ENCODE measurements at regions not wholly inside any gene's neighbourhood (a gene's known extent, or its start where the extent isn't known, plus 50 kb on each side); places are given as distances from the start of the nearest gene placed in this dataset.

DNA sequence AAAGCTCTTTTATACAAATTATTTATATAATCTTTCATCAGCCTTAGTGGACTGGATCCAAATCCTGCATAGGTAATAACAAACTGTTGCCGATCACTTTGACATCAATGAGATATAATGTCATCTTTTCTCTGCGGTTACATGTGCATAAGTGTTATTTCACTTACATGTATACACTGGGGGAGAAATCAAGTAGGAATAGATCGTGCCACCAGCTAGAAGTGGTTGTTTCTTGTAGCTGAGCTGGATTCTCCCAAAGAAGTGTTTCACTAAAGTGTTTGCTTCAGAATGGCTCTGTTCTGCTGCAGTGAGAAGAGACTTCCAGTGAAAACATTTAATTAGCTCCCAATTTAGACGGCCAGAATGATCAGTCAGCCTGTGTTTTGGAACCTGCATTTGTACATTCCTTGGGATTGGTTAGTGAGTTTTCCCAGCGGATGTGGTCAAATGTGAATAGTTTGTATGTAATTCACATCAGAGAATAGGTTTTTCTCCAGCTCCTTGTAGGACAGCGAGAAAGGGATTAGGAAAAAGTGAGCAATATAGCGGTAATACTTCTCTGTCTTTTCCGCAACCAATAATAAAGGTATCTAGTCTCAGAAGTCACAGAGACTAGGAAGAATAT lies 163.1 kb upstream of the CCN2 start:
- H3K79me2 ChIP-seq (ENCODE audit: insufficient read depth, low read length), result no peaks in the 10 kb centered on the region
- BruUV-seq (replicated peaks), result no TSS peak
- no peak overlapping the region for H3K9ac ChIP-seq (ENCODE audit: low read length)
- TF ChIP-seq ZFX (IDR thresholded peaks at IDR 0.05), result no peak
- no peak for TF ChIP-seq POLR2AphosphoS5 (IDR thresholded peaks at IDR 0.05; ENCODE audit: low read depth, low read length)
- TF ChIP-seq ELF1 (IDR thresholded peaks at IDR 0.05; ENCODE audit: borderline replicate concordance, low read depth), result no peak
- no peak for TF ChIP-seq EGR1 (IDR thresholded peaks at IDR 0.05; ENCODE audit: low read depth)
- TF ChIP-seq, protein P1, sequence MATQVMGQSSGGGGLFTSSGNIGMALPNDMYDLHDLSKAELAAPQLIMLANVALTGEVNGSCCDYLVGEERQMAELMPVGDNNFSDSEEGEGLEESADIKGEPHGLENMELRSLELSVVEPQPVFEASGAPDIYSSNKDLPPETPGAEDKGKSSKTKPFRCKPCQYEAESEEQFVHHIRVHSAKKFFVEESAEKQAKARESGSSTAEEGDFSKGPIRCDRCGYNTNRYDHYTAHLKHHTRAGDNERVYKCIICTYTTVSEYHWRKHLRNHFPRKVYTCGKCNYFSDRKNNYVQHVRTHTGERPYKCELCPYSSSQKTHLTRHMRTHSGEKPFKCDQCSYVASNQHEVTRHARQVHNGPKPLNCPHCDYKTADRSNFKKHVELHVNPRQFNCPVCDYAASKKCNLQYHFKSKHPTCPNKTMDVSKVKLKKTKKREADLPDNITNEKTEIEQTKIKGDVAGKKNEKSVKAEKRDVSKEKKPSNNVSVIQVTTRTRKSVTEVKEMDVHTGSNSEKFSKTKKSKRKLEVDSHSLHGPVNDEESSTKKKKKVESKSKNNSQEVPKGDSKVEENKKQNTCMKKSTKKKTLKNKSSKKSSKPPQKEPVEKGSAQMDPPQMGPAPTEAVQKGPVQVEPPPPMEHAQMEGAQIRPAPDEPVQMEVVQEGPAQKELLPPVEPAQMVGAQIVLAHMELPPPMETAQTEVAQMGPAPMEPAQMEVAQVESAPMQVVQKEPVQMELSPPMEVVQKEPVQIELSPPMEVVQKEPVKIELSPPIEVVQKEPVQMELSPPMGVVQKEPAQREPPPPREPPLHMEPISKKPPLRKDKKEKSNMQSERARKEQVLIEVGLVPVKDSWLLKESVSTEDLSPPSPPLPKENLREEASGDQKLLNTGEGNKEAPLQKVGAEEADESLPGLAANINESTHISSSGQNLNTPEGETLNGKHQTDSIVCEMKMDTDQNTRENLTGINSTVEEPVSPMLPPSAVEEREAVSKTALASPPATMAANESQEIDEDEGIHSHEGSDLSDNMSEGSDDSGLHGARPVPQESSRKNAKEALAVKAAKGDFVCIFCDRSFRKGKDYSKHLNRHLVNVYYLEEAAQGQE (IDR thresholded peaks at IDR 0.05; ENCODE audit: low read depth), result no peak
- TF ChIP-seq EZH2 (IDR thresholded peaks at IDR 0.05), result no peak
- TF ChIP-seq, protein P2, sequence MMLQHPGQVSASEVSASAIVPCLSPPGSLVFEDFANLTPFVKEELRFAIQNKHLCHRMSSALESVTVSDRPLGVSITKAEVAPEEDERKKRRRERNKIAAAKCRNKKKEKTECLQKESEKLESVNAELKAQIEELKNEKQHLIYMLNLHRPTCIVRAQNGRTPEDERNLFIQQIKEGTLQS (IDR thresholded peaks at IDR 0.05), result no peak
- TF ChIP-seq SP1 (IDR thresholded peaks at IDR 0.05; ENCODE audit: low read depth), result no peak
- no peak for TF ChIP-seq SIN3A (IDR thresholded peaks at IDR 0.05; ENCODE audit: low read depth)
- no peak for TF ChIP-seq JUND (IDR thresholded peaks at IDR 0.05)
- no peak for TF ChIP-seq ZNF274 (IDR thresholded peaks at IDR 0.05; ENCODE audit: low read depth, low read length)
- TF ChIP-seq TCF7L2 (IDR thresholded peaks at IDR 0.05; ENCODE audit: borderline replicate concordance, extremely low read depth, insufficient read depth, insufficient read length), result no peak
- TF ChIP-seq, protein P3, sequence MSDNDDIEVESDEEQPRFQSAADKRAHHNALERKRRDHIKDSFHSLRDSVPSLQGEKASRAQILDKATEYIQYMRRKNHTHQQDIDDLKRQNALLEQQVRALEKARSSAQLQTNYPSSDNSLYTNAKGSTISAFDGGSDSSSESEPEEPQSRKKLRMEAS (IDR thresholded peaks at IDR 0.05), result no peak
- TF ChIP-seq, protein P4, sequence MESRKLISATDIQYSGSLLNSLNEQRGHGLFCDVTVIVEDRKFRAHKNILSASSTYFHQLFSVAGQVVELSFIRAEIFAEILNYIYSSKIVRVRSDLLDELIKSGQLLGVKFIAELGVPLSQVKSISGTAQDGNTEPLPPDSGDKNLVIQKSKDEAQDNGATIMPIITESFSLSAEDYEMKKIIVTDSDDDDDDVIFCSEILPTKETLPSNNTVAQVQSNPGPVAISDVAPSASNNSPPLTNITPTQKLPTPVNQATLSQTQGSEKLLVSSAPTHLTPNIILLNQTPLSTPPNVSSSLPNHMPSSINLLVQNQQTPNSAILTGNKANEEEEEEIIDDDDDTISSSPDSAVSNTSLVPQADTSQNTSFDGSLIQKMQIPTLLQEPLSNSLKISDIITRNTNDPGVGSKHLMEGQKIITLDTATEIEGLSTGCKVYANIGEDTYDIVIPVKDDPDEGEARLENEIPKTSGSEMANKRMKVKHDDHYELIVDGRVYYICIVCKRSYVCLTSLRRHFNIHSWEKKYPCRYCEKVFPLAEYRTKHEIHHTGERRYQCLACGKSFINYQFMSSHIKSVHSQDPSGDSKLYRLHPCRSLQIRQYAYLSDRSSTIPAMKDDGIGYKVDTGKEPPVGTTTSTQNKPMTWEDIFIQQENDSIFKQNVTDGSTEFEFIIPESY (IDR thresholded peaks at IDR 0.05; ENCODE audit: extremely low read depth, insufficient replicate concordance, low read length), result no peak
- no peak for TF ChIP-seq CEBPB (IDR thresholded peaks at IDR 0.05; ENCODE audit: low read depth)
- H3K27ac ChIP-seq (ENCODE audit: low read depth, low read length), result no peak overlapping the region
- H3K4me3 ChIP-seq (replicated peaks in 1 of 2; ENCODE audit: low read depth in 1 of 2, low read length in 2 of 2), result no peak overlapping the region
- H4K20me1 ChIP-seq (ENCODE audit: insufficient read depth), result no peaks in the 10 kb centered on the region
- no peaks in the 10 kb centered on the region for H3K36me3 ChIP-seq (ENCODE audit: control insufficient read depth in 1 of 2, insufficient read depth in 2 of 2, low read length in 2 of 2)
- H3K4me1 ChIP-seq (ENCODE audit: control insufficient read depth in 1 of 2, insufficient read depth in 2 of 2, low read length in 2 of 2), result no peaks in the 10 kb centered on the region
- no peaks in the 10 kb centered on the region for H3K9me2 ChIP-seq (ENCODE audit: insufficient read depth)
- no peak for DNase-seq (ENCODE audit: low read depth, low spot score)
- no peak overlapping the region for H3K4me2 ChIP-seq (ENCODE audit: low read length)
- no peaks in the 10 kb centered on the region for H3K9me3 ChIP-seq (ENCODE audit: control insufficient read depth in 1 of 2, insufficient read depth in 1 of 2, low read depth in 1 of 2, low read length in 2 of 2)
- H2AFZ ChIP-seq (ENCODE audit: low read depth, low read length, poor library complexity, severe bottlenecking), result no peak overlapping the region
- CTCF ChIA-PET, result no interaction called here
- no peaks in the 10 kb centered on the region for H3K27me3 ChIP-seq (ENCODE audit: insufficient read depth, low read length)
- intact Hi-C loops (cut with micrococcal nuclease), result no loop called here
- no peak for ATAC-seq
- POLR2A ChIA-PET, result interaction anchor here (1.3 kb wide), 1 partner anchor 163 kb away, joined by 4 read pairs; the partner anchor contains the start of gene CCN2
- RAD21 ChIA-PET (ENCODE audit: low non-redundant PET in 1 of 2, low total read pairs in 2 of 2, uncharacterized antibody in 2 of 2, unreplicated experiment in 2 of 2), result no interaction called here

All from HCT116 (cell line).